HepG2 (cell line): ENCODE measurements at regions not wholly inside any gene's neighbourhood (a gene's known extent, or its start where the extent isn't known, plus 50 kb on each side); places are given as distances from the start of the nearest gene placed in this dataset.

Experiments
- BRCA1 ChIP-seq: sonication (generic); formaldehyde crosslinking; IDR thresholded peaks from 2 replicates; pipeline ENCODE4 v1.4.0; 2020; ENCODE audit warnings: missing genetic modification reagents
- ESRRA ChIP-seq: sonication (generic); formaldehyde crosslinking; IDR thresholded peaks from 2 replicates; pipeline ENCODE4 v1.5.1; 2020; ENCODE audit warnings: mild to moderate bottlenecking, low read depth, missing genetic modification reagents
- ETV5 ChIP-seq: IDR thresholded peaks from 2 replicates; pipeline ENCODE4 v1.6.1; 2018; ENCODE audit warnings: missing biosample characterization, missing genetic modification reagents, inconsistent platforms, borderline replicate concordance
- GPN1 ChIP-seq: sonication (generic); formaldehyde crosslinking; IDR thresholded peaks from 2 replicates; pipeline ENCODE4 v1.5.1; 2020; ENCODE audit warnings: missing genetic modification reagents, borderline replicate concordance
- HDAC2 ChIP-seq: sonication (generic); formaldehyde crosslinking; IDR thresholded peaks from 2 replicates; pipeline ENCODE4 v1.4.0; 2020; ENCODE audit warnings: missing genetic modification reagents
- IKZF1 ChIP-seq: fragments of 450-650 bp; IDR thresholded peaks from 2 replicates; pipeline ENCODE4 v1.7.1; 2016
- MAX ChIP-seq: IDR thresholded peaks from 2 replicates; pipeline ENCODE4 v1.6.1; 2012; ENCODE audit warnings: inconsistent platforms
- MED13 ChIP-seq: sonication (generic); formaldehyde crosslinking; IDR thresholded peaks from 2 replicates; pipeline ENCODE4 v1.5.0; 2020; ENCODE audit warnings: missing genetic modification reagents
- NAIF1 ChIP-seq: sonication (generic); formaldehyde crosslinking; IDR thresholded peaks from 2 replicates; pipeline ENCODE4 v1.5.0; 2020; ENCODE audit warnings: mild to moderate bottlenecking, missing genetic modification reagents, borderline replicate concordance
- SALL1 ChIP-seq: sonication (generic); formaldehyde crosslinking; IDR thresholded peaks from 2 replicates; pipeline ENCODE4 v1.8.0; 2022; ENCODE audit warnings: mild to moderate bottlenecking, missing genetic modification reagents
- SMARCC2 ChIP-seq: fragments of 450-650 bp; IDR thresholded peaks from 2 replicates; pipeline ENCODE4 v1.6.1; 2017; ENCODE audit warnings: antibody characterized with exemption, mild to moderate bottlenecking
- ZFAT ChIP-seq: sonication (generic); formaldehyde crosslinking; conservative IDR thresholded peaks from 2 replicates; pipeline ENCODE4 v1.8.1; 2023; ENCODE audit warnings: missing genetic modification reagents, inconsistent platforms
- ZNF414 ChIP-seq: sonication (generic); formaldehyde crosslinking; IDR thresholded peaks from 2 replicates; pipeline ENCODE4 v1.5.0; 2020; ENCODE audit warnings: missing genetic modification reagents
- ZNF646 ChIP-seq: sonication (generic); formaldehyde crosslinking; IDR thresholded peaks from 2 replicates; pipeline ENCODE4 v1.9.0; 2021; ENCODE audit warnings: mild to moderate bottlenecking, missing genetic modification reagents
- ZNF777 ChIP-seq: sonication (generic); formaldehyde crosslinking; IDR thresholded peaks from 2 replicates; pipeline ENCODE4 v1.4.0; 2020; ENCODE audit warnings: missing genetic modification reagents
- ZNF780A ChIP-seq: sonication (generic); formaldehyde crosslinking; IDR thresholded peaks from 2 replicates; pipeline ENCODE4 v1.8.0; 2022; ENCODE audit warnings: mild to moderate bottlenecking, missing genetic modification reagents, moderate library complexity
- ZSCAN30 ChIP-seq: sonication (generic); formaldehyde crosslinking; IDR thresholded peaks from 2 replicates; pipeline ENCODE4 v1.5.0; 2020; ENCODE audit warnings: mild to moderate bottlenecking, missing genetic modification reagents
- TF ChIP-seq, protein P1 (sequence below): IDR thresholded peaks from 2 replicates; pipeline ENCODE4 v1.6.1; 2016; ENCODE audit warnings: low read depth
- TF ChIP-seq, protein P2 (sequence below): sonication (generic); formaldehyde crosslinking; IDR thresholded peaks from 2 replicates; pipeline ENCODE4 v1.4.0; 2020; ENCODE audit warnings: missing genetic modification reagents, mild to moderate bottlenecking, borderline replicate concordance

DNA sequence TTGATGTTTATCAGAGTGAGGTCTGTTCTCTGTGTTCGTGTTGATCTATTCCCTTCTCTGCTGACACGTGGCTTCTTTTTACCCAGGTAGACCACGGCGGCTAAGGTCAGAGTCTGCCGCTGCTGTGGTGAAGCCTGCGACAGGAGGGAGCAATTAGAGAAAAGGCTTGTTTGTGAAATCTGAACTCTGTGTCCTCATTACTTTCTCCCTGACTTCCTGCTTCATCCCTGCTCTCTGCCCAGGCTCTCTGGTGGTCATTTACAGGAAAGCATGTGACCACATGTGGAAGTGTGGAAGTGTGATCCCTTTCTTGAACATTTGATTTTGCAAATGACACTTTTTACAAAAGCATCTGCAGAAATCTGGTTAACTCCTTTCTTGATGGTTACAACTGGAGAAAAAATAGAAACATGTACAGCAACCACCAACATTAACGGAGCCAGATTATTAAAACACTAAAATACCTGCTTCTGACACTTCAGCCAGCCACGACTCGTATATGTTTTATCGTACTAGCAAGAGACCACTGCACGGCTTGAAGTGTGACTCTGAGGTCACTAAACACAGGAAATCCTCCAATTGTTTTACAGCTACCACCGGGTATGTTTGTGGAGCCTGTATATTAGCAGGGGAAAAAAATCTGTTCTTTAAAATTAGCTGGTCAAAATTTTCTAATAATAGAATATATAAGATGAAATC is 388.6 kb upstream of the TMPO start (continued):
- no peak for TF ChIP-seq ZNF646 (CRISPR knock-in tag)
- TF ChIP-seq IKZF1: no peak
- no peak for TF ChIP-seq SMARCC2
- TF ChIP-seq MAX: peak; percentile 76
- no peak for TF ChIP-seq ZSCAN30 (CRISPR knock-in tag)
- TF ChIP-seq, protein P1, sequence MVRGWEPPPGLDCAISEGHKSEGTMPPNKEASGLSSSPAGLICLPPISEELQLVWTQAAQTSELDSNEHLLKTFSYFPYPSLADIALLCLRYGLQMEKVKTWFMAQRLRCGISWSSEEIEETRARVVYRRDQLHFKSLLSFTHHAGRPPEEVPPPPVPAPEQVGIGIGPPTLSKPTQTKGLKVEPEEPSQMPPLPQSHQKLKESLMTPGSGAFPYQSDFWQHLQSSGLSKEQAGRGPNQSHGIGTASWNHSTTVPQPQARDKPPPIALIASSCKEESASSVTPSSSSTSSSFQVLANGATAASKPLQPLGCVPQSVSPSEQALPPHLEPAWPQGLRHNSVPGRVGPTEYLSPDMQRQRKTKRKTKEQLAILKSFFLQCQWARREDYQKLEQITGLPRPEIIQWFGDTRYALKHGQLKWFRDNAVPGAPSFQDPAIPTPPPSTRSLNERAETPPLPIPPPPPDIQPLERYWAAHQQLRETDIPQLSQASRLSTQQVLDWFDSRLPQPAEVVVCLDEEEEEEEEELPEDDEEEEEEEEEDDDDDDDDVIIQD (CRISPR knock-in tag): peak; percentile 42; the same call in 1 of the 2 replicates
- no peak for TF ChIP-seq BRCA1 (CRISPR knock-in tag)
- TF ChIP-seq ESRRA (CRISPR knock-in tag): no peak
- TF ChIP-seq GPN1 (CRISPR knock-in tag): no peak
- TF ChIP-seq ZNF414 (CRISPR knock-in tag): no peak
- TF ChIP-seq, protein P2, sequence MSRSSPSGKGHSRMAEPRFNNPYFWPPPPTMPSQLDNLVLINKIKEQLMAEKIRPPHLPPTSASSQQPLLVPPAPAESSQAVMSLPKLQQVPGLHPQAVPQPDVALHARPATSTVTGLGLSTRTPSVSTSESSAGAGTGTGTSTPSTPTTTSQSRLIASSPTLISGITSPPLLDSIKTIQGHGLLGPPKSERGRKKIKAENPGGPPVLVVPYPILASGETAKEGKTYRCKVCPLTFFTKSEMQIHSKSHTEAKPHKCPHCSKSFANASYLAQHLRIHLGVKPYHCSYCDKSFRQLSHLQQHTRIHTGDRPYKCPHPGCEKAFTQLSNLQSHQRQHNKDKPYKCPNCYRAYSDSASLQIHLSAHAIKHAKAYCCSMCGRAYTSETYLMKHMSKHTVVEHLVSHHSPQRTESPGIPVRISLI (CRISPR knock-in tag): no peak
- no peak for TF ChIP-seq NAIF1 (CRISPR knock-in tag)
- no peak for TF ChIP-seq ZNF780A
- no peak for TF ChIP-seq MED13 (CRISPR knock-in tag)
- no peak for TF ChIP-seq ZNF777
- TF ChIP-seq HDAC2 (CRISPR knock-in tag): no peak
- TF ChIP-seq ZFAT (CRISPR knock-in tag): no peak
- TF ChIP-seq SALL1 (CRISPR knock-in tag): peak; percentile 42
- peak; percentile 27; the same call in 1 of the 2 replicates for TF ChIP-seq ETV5 (CRISPR knock-in tag)
